ENCODE measurements at regions not wholly inside any gene's neighbourhood (a gene's known extent, or its start where the extent isn't known, plus 50 kb on each side); places are given as distances from the start of the nearest gene placed in this dataset.

DNA sequence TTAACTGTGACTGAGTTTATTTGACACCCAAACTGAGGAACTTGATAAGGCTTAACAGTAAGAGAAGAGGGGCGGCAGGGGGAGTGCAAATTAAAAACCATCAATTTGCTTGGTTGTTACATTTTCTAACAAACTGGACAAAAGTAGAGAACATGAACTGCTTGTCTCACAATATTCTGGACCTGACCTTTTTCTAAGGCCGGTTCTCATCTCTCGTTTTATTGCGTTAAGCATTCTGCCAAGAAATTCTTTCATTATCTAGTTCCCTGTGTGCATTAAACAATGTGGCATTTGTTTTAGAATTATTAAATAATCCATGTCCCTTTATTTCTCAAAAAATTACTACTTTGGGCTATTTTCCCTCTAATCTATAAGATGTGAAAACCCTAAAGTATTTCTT is 565.2 kb upstream of the PKDCC start:
- Histone ChIP-seq H3K4me1 (ENCODE audit: insufficient read depth, low read length) (no peaks in the 10 kb centered on the region), H3K36me3 (ENCODE audit: insufficient read depth, low read length) (no peaks in the 10 kb centered on the region), H3K27ac (ENCODE audit: low read depth, low read length) (no peak overlapping the region), H3K9ac (ENCODE audit: low read depth, low read length) (no peak overlapping the region), H3K9me3 (ENCODE audit: insufficient read depth, low read depth, low read length) (no peaks in the 10 kb centered on the region), H3K4me3 (ENCODE audit: low read length) (no peak overlapping the region), H3K27me3 (ENCODE audit: insufficient read depth, low read length) (no peaks in the 10 kb centered on the region)
- 100% methylated on average over 4 of the region's 4 CpGs for WGBS

GRCh38 chr2:41483226-41483625 is 564.6 kb upstream of the PKDCC start:
- H3K4me1 ChIP-seq (ENCODE audit: insufficient read depth, low read length): no peaks in the 10 kb centered on the region
- no peaks in the 10 kb centered on the region for H3K9me3 ChIP-seq (ENCODE audit: insufficient read depth, low read depth, low read length)
- no peaks in the 10 kb centered on the region for H3K36me3 ChIP-seq (ENCODE audit: insufficient read depth, low read length)
- no peak overlapping the region for H3K27ac ChIP-seq (ENCODE audit: low read depth, low read length)
- 88% methylated on average over 2 of the region's 2 CpGs for WGBS
- no peak overlapping the region for H3K9ac ChIP-seq (ENCODE audit: low read depth, low read length)
- no peak overlapping the region for H3K4me3 ChIP-seq (ENCODE audit: low read length)
- no peaks in the 10 kb centered on the region for H3K27me3 ChIP-seq (ENCODE audit: insufficient read depth, low read length)

DNA sequence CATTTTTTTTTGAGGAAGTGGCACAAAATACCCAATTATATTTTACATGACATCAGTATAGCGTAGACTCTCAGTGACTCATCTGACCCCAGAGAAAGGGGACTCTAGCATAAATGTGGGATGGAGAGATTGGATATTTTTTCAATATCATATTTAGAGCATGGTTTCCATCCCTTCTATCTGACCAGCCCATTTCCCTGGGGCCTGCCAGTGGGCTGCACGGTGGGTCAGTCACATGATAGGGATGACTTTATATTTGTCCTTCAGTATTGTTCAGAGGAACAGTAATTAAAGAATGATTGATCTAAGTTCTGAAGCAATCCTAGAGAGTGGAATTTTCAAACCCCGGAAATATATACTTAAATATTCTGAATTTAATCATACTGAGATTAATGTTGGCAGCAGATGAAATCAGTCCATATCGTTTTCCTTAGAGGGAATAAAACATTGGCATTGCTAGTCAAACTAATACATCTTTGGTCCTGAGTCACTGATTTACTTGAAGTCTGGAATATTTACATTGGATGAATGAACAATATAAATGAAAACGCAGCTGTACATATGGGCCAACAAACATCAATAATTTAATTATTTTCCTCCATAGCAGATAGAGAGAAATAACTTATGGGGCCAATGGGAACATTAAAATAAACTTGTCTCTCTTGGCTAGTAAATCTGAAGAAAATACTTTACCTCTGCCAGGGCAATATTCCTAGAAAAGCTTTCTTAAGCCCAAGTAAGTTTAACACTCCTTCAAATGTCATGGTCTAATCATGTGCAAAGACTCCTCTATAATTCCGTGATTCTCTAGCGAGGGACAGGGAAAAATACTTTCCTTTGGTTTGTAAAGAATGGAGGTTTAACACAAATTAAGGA is 563.6 kb upstream of the PKDCC start:
- Histone ChIP-seq H3K9me3 (ENCODE audit: insufficient read depth, low read depth, low read length) (no peaks in the 10 kb centered on the region), H3K4me1 (ENCODE audit: insufficient read depth, low read length) (no peaks in the 10 kb centered on the region), H3K9ac (ENCODE audit: low read depth, low read length) (no peak overlapping the region), H3K27me3 (ENCODE audit: insufficient read depth, low read length) (no peaks in the 10 kb centered on the region), H3K36me3 (ENCODE audit: insufficient read depth, low read length) (no peaks in the 10 kb centered on the region), H3K27ac (ENCODE audit: low read depth, low read length) (no peak overlapping the region), H3K4me3 (ENCODE audit: low read length) (no peak overlapping the region)
- WGBS: 94% methylated on average over 2 of the region's 7 CpGs

DNA sequence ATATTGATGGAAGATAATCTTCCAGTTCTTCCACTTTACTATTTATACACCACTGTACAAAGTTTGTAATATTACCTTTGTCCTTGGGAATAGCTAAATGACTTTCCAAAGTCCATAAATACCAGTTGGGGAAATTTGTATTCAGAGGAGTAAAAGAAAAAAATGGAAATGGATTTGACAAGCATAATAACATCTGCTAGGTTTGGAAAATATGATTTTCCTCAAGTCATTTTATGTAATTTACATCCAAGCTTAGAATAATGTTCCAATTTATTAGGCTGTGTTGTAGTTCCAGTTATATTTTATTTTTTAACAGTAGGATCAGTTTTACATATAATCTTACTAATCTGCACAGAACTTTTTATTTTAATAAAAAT is 563.0 kb upstream of the PKDCC start:
- no peaks in the 10 kb centered on the region for H3K9me3 ChIP-seq (ENCODE audit: insufficient read depth, low read depth, low read length)
- no peak overlapping the region for H3K9ac ChIP-seq (ENCODE audit: low read depth, low read length)
- H3K4me1 ChIP-seq (ENCODE audit: insufficient read depth, low read length): no peaks in the 10 kb centered on the region
- no peak overlapping the region for H3K4me3 ChIP-seq (ENCODE audit: low read length)
- H3K36me3 ChIP-seq (ENCODE audit: insufficient read depth, low read length): no peaks in the 10 kb centered on the region
- H3K27me3 ChIP-seq (ENCODE audit: insufficient read depth, low read length): no peaks in the 10 kb centered on the region
- no peak overlapping the region for H3K27ac ChIP-seq (ENCODE audit: low read depth, low read length)

DNA sequence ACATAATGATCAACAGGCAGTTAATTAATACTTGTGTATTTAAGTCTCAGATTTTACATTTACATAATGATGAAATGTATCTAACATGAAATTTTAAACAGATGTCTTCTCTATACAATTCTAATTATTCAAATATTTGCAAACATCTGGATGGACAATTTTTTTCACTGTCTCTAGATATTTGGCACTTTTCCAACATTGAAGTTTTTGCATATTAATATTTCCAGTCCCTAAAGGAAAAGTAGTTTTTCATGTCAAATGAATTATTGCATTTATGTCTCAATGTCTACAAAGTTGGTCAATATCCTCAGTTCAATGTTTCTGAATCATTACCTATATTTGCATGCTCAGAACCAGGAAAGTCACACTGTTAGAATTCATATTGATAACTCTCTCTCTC is 560.9 kb upstream of the PKDCC start:
- Histone ChIP-seq H3K27ac (ENCODE audit: low read depth, low read length) (no peak overlapping the region), H3K27me3 (ENCODE audit: insufficient read depth, low read length) (no peaks in the 10 kb centered on the region), H3K4me1 (ENCODE audit: insufficient read depth, low read length) (no peaks in the 10 kb centered on the region), H3K4me3 (ENCODE audit: low read length) (no peak overlapping the region), H3K9ac (ENCODE audit: low read depth, low read length) (no peak overlapping the region), H3K36me3 (ENCODE audit: insufficient read depth, low read length) (no peaks in the 10 kb centered on the region), H3K9me3 (ENCODE audit: insufficient read depth, low read depth, low read length) (0 out of 2 replicates have a peak, but pooled peaks cover 7% of the 10 kb centered on the region)

DNA sequence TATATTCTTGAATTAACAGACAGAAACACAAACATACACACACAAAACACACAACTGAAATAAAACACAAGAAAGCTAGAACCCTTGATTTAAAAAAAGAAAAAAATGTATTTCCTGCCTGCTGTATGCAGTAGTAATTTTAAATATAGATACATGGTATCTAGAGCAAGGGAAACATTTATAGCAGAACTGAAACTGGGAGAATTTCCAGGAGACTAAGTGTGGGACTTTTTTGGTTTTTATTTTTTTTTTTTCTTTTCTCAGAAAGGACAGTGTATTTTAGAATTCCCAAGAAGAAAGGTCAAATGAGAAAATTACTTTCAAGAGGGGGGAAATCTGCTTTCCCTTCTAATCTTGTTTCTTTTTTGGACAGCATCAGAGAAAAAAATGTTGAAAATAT is 558.9 kb upstream of the PKDCC start:
- no peaks in the 10 kb centered on the region for H3K4me1 ChIP-seq (ENCODE audit: insufficient read depth, low read length)
- H3K4me3 ChIP-seq (ENCODE audit: low read length): no peak overlapping the region
- H3K9me3 ChIP-seq (ENCODE audit: insufficient read depth, low read depth, low read length): peaks cover 17% of the 10 kb centered on the region
- H3K9ac ChIP-seq (ENCODE audit: low read depth, low read length): no peak overlapping the region
- no peaks in the 10 kb centered on the region for H3K27me3 ChIP-seq (ENCODE audit: insufficient read depth, low read length)
- H3K27ac ChIP-seq (ENCODE audit: low read depth, low read length): no peak overlapping the region
- H3K36me3 ChIP-seq (ENCODE audit: insufficient read depth, low read length): no peaks in the 10 kb centered on the region

DNA sequence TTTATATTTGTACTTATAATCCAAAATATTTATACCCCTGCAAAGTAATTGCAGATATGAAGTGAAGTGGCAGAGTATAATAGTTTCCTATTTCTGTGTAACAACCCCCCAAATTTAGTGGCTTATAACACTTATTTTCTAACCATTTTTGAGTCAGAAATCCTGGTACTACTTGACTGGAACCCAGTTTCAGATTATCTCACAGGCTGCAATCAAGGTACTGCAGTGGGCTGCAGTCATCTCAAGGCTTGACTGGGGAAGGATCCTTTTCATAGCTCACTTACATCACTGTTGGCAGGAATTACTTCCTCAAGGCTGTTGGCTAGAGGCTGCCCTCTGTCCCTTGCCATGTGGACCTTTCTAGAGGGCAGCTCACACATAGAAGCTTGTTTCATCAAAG is 558.2 kb upstream of the PKDCC start:
- H3K4me1 ChIP-seq (ENCODE audit: insufficient read depth, low read length): no peaks in the 10 kb centered on the region
- H3K9me3 ChIP-seq (ENCODE audit: insufficient read depth, low read depth, low read length): peaks cover 24% of the 10 kb centered on the region
- no peak overlapping the region for H3K9ac ChIP-seq (ENCODE audit: low read depth, low read length)
- H3K4me3 ChIP-seq (ENCODE audit: low read length): no peak overlapping the region
- no peak overlapping the region for H3K27ac ChIP-seq (ENCODE audit: low read depth, low read length)
- no peaks in the 10 kb centered on the region for H3K36me3 ChIP-seq (ENCODE audit: insufficient read depth, low read length)
- H3K27me3 ChIP-seq (ENCODE audit: insufficient read depth, low read length): no peaks in the 10 kb centered on the region

DNA sequence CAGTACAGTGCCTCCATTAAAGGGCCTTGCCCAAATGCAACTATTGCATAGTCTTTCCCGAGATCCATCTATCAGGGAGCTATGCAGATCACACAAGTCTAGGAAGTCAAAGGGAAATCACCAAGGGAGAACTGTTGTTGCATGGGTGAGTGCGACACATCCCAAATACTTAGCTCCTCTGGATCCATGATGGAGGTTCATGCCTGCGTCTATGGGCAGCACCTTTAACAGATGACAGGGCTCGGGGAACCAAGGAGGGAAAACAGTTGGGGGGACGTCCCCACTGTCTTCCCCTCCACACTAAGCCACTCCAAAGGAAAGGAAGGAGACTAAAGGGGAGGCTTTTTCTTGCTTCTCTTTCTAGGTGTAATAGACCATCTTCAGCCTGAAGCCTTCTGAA is 552.8 kb upstream of the PKDCC start:
- no peaks in the 10 kb centered on the region for H3K4me1 ChIP-seq (ENCODE audit: insufficient read depth, low read length)
- no peak overlapping the region for H3K4me3 ChIP-seq (ENCODE audit: low read length)
- H3K9me3 ChIP-seq (ENCODE audit: insufficient read depth, low read depth, low read length): peaks cover 74% of the 10 kb centered on the region
- no peaks in the 10 kb centered on the region for H3K27me3 ChIP-seq (ENCODE audit: insufficient read depth, low read length)
- H3K36me3 ChIP-seq (ENCODE audit: insufficient read depth, low read length): no peaks in the 10 kb centered on the region
- WGBS: 54% methylated on average over 2 of the region's 5 CpGs
- H3K27ac ChIP-seq (ENCODE audit: low read depth, low read length): no peak overlapping the region
- no peak overlapping the region for H3K9ac ChIP-seq (ENCODE audit: low read depth, low read length)

- WGBS: 97% methylated on average over 3 of the region's 3 CpGs
- H3K4me3 ChIP-seq (ENCODE audit: low read length): no peak overlapping the region
- no peaks in the 10 kb centered on the region for H3K36me3 ChIP-seq (ENCODE audit: insufficient read depth, low read length)
- H3K9ac ChIP-seq (ENCODE audit: low read depth, low read length): no peak overlapping the region
- H3K27ac ChIP-seq (ENCODE audit: low read depth, low read length): no peak overlapping the region
- peaks cover 86% of the 10 kb centered on the region for H3K9me3 ChIP-seq (ENCODE audit: insufficient read depth, low read depth, low read length)
- H3K27me3 ChIP-seq (ENCODE audit: insufficient read depth, low read length): no peaks in the 10 kb centered on the region
- H3K4me1 ChIP-seq (ENCODE audit: insufficient read depth, low read length): no peaks in the 10 kb centered on the region
Measured at GRCh38 chr2:41496908-41497307, 550.9 kb upstream of the PKDCC start.

GRCh38 chr2:41498781-41499180 is 549.0 kb upstream of the PKDCC start:
- no peak overlapping the region for H3K4me3 ChIP-seq (ENCODE audit: low read length)
- no peaks in the 10 kb centered on the region for H3K4me1 ChIP-seq (ENCODE audit: insufficient read depth, low read length)
- H3K27ac ChIP-seq (ENCODE audit: low read depth, low read length): no peak overlapping the region
- no peaks in the 10 kb centered on the region for H3K36me3 ChIP-seq (ENCODE audit: insufficient read depth, low read length)
- 88% methylated on average over 3 of the region's 3 CpGs for WGBS
- no peaks in the 10 kb centered on the region for H3K27me3 ChIP-seq (ENCODE audit: insufficient read depth, low read length)
- no peak overlapping the region for H3K9ac ChIP-seq (ENCODE audit: low read depth, low read length)
- peaks cover 91% of the 10 kb centered on the region for H3K9me3 ChIP-seq (ENCODE audit: insufficient read depth, low read depth, low read length)

DNA sequence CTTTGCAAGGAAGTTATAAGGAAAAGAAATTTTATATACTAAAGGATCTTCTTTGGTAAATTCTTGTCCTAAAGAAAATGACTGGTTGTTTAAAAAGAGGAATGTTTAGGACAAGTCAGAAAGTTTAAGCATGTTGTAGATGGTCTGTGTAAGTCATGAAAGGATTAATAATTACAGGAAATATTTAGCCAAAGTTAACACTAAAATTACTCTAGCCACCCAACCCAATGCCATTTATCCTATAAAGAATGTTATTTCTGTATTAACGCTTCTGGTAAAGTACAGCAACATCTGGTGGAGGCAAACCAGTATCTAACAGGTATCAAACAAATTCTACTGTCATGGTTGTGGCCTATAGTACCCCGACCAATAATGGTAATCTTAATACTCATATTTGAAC is 546.9 kb upstream of the PKDCC start:
- Histone ChIP-seq H3K9me3 (ENCODE audit: insufficient read depth, low read depth, low read length) (peaks cover 73% of the 10 kb centered on the region), H3K4me1 (ENCODE audit: insufficient read depth, low read length) (no peaks in the 10 kb centered on the region), H3K27me3 (ENCODE audit: insufficient read depth, low read length) (no peaks in the 10 kb centered on the region), H3K36me3 (ENCODE audit: insufficient read depth, low read length) (no peaks in the 10 kb centered on the region), H3K4me3 (ENCODE audit: low read length) (no peak overlapping the region), H3K27ac (ENCODE audit: low read depth, low read length) (no peak overlapping the region), H3K9ac (ENCODE audit: low read depth, low read length) (no peak overlapping the region)
- WGBS: 94% methylated on average over 2 of the region's 2 CpGs

GRCh38 chr2:41502752-41503151 is 545.1 kb upstream of the PKDCC start:
- WGBS: no CpG with 5 or more reads among the region's 1 CpG

More at GRCh38 chr2:41502752-41503151, 545.1 kb upstream of the PKDCC start:
- Histone ChIP-seq H3K9me3 (ENCODE audit: insufficient read depth, low read depth, low read length) (peaks cover 54% of the 10 kb centered on the region), H3K36me3 (ENCODE audit: insufficient read depth, low read length) (no peaks in the 10 kb centered on the region), H3K9ac (ENCODE audit: low read depth, low read length) (no peak overlapping the region), H3K4me1 (ENCODE audit: insufficient read depth, low read length) (no peaks in the 10 kb centered on the region), H3K27me3 (ENCODE audit: insufficient read depth, low read length) (no peaks in the 10 kb centered on the region), H3K27ac (ENCODE audit: low read depth, low read length) (no peak overlapping the region), H3K4me3 (ENCODE audit: low read length) (no peak overlapping the region)

Measured in HUES64 (cell line).